ENCODE measurements at regions not wholly inside any gene's neighbourhood (a gene's known extent, or its start where the extent isn't known, plus 50 kb on each side); places are given as distances from the start of the nearest gene placed in this dataset.

GRCh38 chr6:122524056-122524455 lies 52.4 kb upstream of the SERINC1 start:
- DNase-seq (ENCODE audit: low spot score): no peak
- H3K36me3 Mint-ChIP-seq (ENCODE audit: low read depth, unreplicated experiment): peaks cover 62% of the 10 kb centered on the region
- no peak for TF ChIP-seq CTCF (IDR thresholded peaks at IDR 0.05; ENCODE audit: unreplicated experiment)
- H3K27me3 Mint-ChIP-seq (ENCODE audit: unreplicated experiment): no peaks in the 10 kb centered on the region
- H3K4me3 Mint-ChIP-seq (ENCODE audit: unreplicated experiment): no peak overlapping the region
- no peak overlapping the region for H3K27ac Mint-ChIP-seq (ENCODE audit: unreplicated experiment)
- H3K4me1 Mint-ChIP-seq (ENCODE audit: unreplicated experiment): no peaks in the 10 kb centered on the region
- H3K9me3 Mint-ChIP-seq (ENCODE audit: unreplicated experiment): peaks cover 4% of the 10 kb centered on the region

GRCh38 chr6:122530440-122531046 lies 58.9 kb upstream of the SERINC1 start:
- H3K4me1 Mint-ChIP-seq (ENCODE audit: unreplicated experiment): peaks cover 7% of the 10 kb centered on the region
- H3K27ac Mint-ChIP-seq (ENCODE audit: unreplicated experiment): no peak overlapping the region
- H3K4me3 Mint-ChIP-seq (ENCODE audit: unreplicated experiment): no peak overlapping the region
- TF ChIP-seq CTCF (IDR thresholded peaks at IDR 0.05; ENCODE audit: unreplicated experiment): peak; percentile 68
- H3K9me3 Mint-ChIP-seq (ENCODE audit: unreplicated experiment): no peaks in the 10 kb centered on the region
- H3K36me3 Mint-ChIP-seq (ENCODE audit: low read depth, unreplicated experiment): peaks cover 17% of the 10 kb centered on the region
- peaks cover 1% of the 10 kb centered on the region for H3K27me3 Mint-ChIP-seq (ENCODE audit: unreplicated experiment)
- peak; percentile 67 for DNase-seq (ENCODE audit: low spot score)

- no peak for DNase-seq (ENCODE audit: low spot score)
- H3K27me3 Mint-ChIP-seq (ENCODE audit: unreplicated experiment): no peaks in the 10 kb centered on the region
Measured at GRCh38 chr6:122548281-122548680, 61.9 kb upstream of the PKIB start.

GRCh38 chr6:122548820-122549219 lies 61.4 kb upstream of the PKIB start:
- H3K27me3 Mint-ChIP-seq (ENCODE audit: unreplicated experiment): no peaks in the 10 kb centered on the region
- no peak overlapping the region for H3K4me3 Mint-ChIP-seq (ENCODE audit: unreplicated experiment)
- no peaks in the 10 kb centered on the region for H3K9me3 Mint-ChIP-seq (ENCODE audit: unreplicated experiment)
- peaks cover 37% of the 10 kb centered on the region for H3K4me1 Mint-ChIP-seq (ENCODE audit: unreplicated experiment)
- TF ChIP-seq CTCF (IDR thresholded peaks at IDR 0.05; ENCODE audit: unreplicated experiment): no peak
- H3K36me3 Mint-ChIP-seq (ENCODE audit: low read depth, unreplicated experiment): peaks cover 14% of the 10 kb centered on the region
- DNase-seq (ENCODE audit: low spot score): no peak
- H3K27ac Mint-ChIP-seq (ENCODE audit: unreplicated experiment): no peak overlapping the region

More at GRCh38 chr6:122548281-122548680, 61.9 kb upstream of the PKIB start:
- Mint-ChIP-seq H3K4me1 (ENCODE audit: unreplicated experiment) (peaks cover 32% of the 10 kb centered on the region), H3K27ac (ENCODE audit: unreplicated experiment) (no peak overlapping the region), H3K9me3 (ENCODE audit: unreplicated experiment) (no peaks in the 10 kb centered on the region), H3K36me3 (ENCODE audit: low read depth, unreplicated experiment) (peaks cover 18% of the 10 kb centered on the region), H3K4me3 (ENCODE audit: unreplicated experiment) (no peak overlapping the region)
- no peak for TF ChIP-seq CTCF (IDR thresholded peaks at IDR 0.05; ENCODE audit: unreplicated experiment)

- H3K36me3 Mint-ChIP-seq (ENCODE audit: low read depth, unreplicated experiment): peaks cover 29% of the 10 kb centered on the region
- DNase-seq (ENCODE audit: low spot score): no peak
- H3K27ac Mint-ChIP-seq (ENCODE audit: unreplicated experiment): no peak overlapping the region
- no peaks in the 10 kb centered on the region for H3K9me3 Mint-ChIP-seq (ENCODE audit: unreplicated experiment)
- no peak for TF ChIP-seq CTCF (IDR thresholded peaks at IDR 0.05; ENCODE audit: unreplicated experiment)
- H3K27me3 Mint-ChIP-seq (ENCODE audit: unreplicated experiment): no peaks in the 10 kb centered on the region
- H3K4me1 Mint-ChIP-seq (ENCODE audit: unreplicated experiment): peaks cover 42% of the 10 kb centered on the region
- H3K4me3 Mint-ChIP-seq (ENCODE audit: unreplicated experiment): no peak overlapping the region
Measured at GRCh38 chr6:122553697-122554096, 56.5 kb upstream of the PKIB start.

Measured in endothelial cell (in vitro differentiated cells).